HCT116 (cell line): ENCODE measurements at regions not wholly inside any gene's neighbourhood (a gene's known extent, or its start where the extent isn't known, plus 50 kb on each side); places are given as distances from the start of the nearest gene placed in this dataset.

Experiments
- ATAC-seq: fragments of 200-7000 bp; cut with Tn5 transposase; 2 replicates; pipeline ENCODE4 v1.9.1; 2020; ENCODE audit warnings: mild to moderate bottlenecking, moderate library complexity
- BruUV-seq: library from RNA; stranded (reverse); fragments of 400-500 nt; replicated peaks from 2 replicates; lab custom pipeline; 2021; lab: Mats Ljungman, UMichigan
- CTCF ChIA-PET: fragments of 300-600 bp; sonication (Branson Sonifier 250); formaldehyde crosslinking; loops from one replicate; lab custom pipeline; 2021; ENCODE audit warnings: antibody characterized with exemption; lab: Charles Lee
- POLR2A ChIA-PET: fragments of 300-600, 350-600 bp; sonication (Branson Sonifier 250); formaldehyde crosslinking; loops from one replicate; lab custom pipeline; 2021; ENCODE audit warnings: antibody characterized with exemption; lab: Charles Lee
- RAD21 ChIA-PET, 2 experiments: fragments of 300-600 bp; sonication (Branson Sonifier 250); formaldehyde crosslinking; loops; one replicate each; lab custom pipeline; 2023; ENCODE audit warnings: low total read pairs in 2 of 2; ENCODE audit not compliant: uncharacterized antibody in 2 of 2, unreplicated experiment in 2 of 2, low non-redundant PET in 1 of 2; lab: Charles Lee
- DNase-seq: peaks from one replicate; pipeline ENCODE4 v3.0.0-alpha.2; 2010; ENCODE audit warnings: low read depth, low spot score
- H2AFZ ChIP-seq: fragments of 200-600 bp; shearing (Covaris generic), sonication (generic); 2 replicates; pipeline ENCODE4 v1.6.1; 2017; ENCODE audit warnings: low read depth, mixed run types, mixed read lengths, antibody characterized with exemption, low read length; ENCODE audit not compliant: poor library complexity, severe bottlenecking
- H3K27ac ChIP-seq: 2 replicates; pipeline ENCODE4 v1.5.1; 2012; ENCODE audit warnings: low read depth, low read length
- H3K27me3 ChIP-seq: fragments of 200-600 bp; sonication (generic); 2 replicates; pipeline ENCODE4 v1.6.1; 2016; ENCODE audit warnings: mixed run types, low read length, mixed read lengths; ENCODE audit not compliant: insufficient read depth
- H3K36me3 ChIP-seq, 2 experiments: fragments of 200-500 bp in 1 of 2; fragments of 200-600 bp in 1 of 2; sonication (Bioruptor generic) in 1 of 2; sonication (generic) in 1 of 2; 2 replicates each; pipeline versions ENCODE4 v1.5.1 to v1.6.1; 2014 to 2016; ENCODE audit warnings: low read length in 2 of 2, inconsistent platforms in 1 of 2, mixed read lengths in 1 of 2, mixed run types in 1 of 2; ENCODE audit not compliant: insufficient read depth in 2 of 2, control insufficient read depth in 1 of 2
- H3K4me1 ChIP-seq, 2 experiments: fragments of 200-600 bp in 1 of 2; sonication (generic) in 1 of 2; 2 replicates each; pipeline versions ENCODE4 v1.5.1 to v1.6.1; 2012 to 2017; ENCODE audit warnings: low read length in 2 of 2, inconsistent platforms in 1 of 2, mild to moderate bottlenecking in 1 of 2, mixed read lengths in 1 of 2, mixed run types in 1 of 2, moderate library complexity in 1 of 2; ENCODE audit not compliant: insufficient read depth in 2 of 2, control insufficient read depth in 1 of 2
- H3K4me2 ChIP-seq: fragments of 200-600 bp; sonication (generic); 2 replicates; pipeline ENCODE4 v1.6.1; 2017; ENCODE audit warnings: mixed run types, low read length, mixed read lengths
- H3K4me3 ChIP-seq, 2 experiments: fragments of 200-600 bp in 1 of 2; sonication (generic) in 1 of 2; replicated peaks in 1 of 2; 2 replicates each; pipeline ENCODE4 v1.5.1; 2011 to 2016; ENCODE audit warnings: low read length in 2 of 2, control low read depth in 1 of 2, low read depth in 1 of 2, mild to moderate bottlenecking in 1 of 2, mixed read lengths in 1 of 2, mixed run types in 1 of 2
- H3K79me2 ChIP-seq: fragments of 200-600 bp; sonication (generic); 2 replicates; pipeline ENCODE4 v1.6.1; 2017; ENCODE audit warnings: mild to moderate bottlenecking, mixed run types, low read length, moderate library complexity, mixed read lengths; ENCODE audit not compliant: insufficient read depth
- H3K9ac ChIP-seq: fragments of 200-600 bp; sonication (generic); 2 replicates; pipeline ENCODE4 v1.6.1; 2016; ENCODE audit warnings: low read length, mixed read lengths
- H3K9me2 ChIP-seq: fragments of 200-600 bp; sonication (generic), shearing (Covaris generic); 2 replicates; pipeline ENCODE4 v1.6.1; 2017; ENCODE audit warnings: mixed run types, mild to moderate bottlenecking, moderate library complexity; ENCODE audit not compliant: insufficient read depth
- H3K9me3 ChIP-seq, 2 experiments: fragments of 200-500 bp in 1 of 2; fragments of 200-600 bp in 1 of 2; sonication (Bioruptor generic) in 1 of 2; sonication (generic) in 1 of 2; 2 replicates each; pipeline ENCODE4 v1.6.1; 2014 to 2017; ENCODE audit warnings: low read length in 2 of 2, mixed read lengths in 2 of 2, inconsistent platforms in 1 of 2, low read depth in 1 of 2, mild to moderate bottlenecking in 1 of 2, mixed run types in 1 of 2, moderate library complexity in 1 of 2; ENCODE audit not compliant: control insufficient read depth in 1 of 2, insufficient read depth in 1 of 2
- H4K20me1 ChIP-seq: fragments of 200-600 bp; sonication (generic), shearing (Covaris generic); 2 replicates; pipeline ENCODE4 v1.6.1; 2017; ENCODE audit warnings: mixed run types, mild to moderate bottlenecking, moderate library complexity; ENCODE audit not compliant: insufficient read depth
- EZH2 ChIP-seq: fragments of 200-600 bp; sonication (generic); IDR thresholded peaks from 2 replicates; pipeline ENCODE4 v1.6.1; 2017; ENCODE audit warnings: antibody characterized with exemption, mixed run types
- POLR2AphosphoS5 ChIP-seq: IDR thresholded peaks from 2 replicates; pipeline ENCODE4 v1.6.1; 2011; ENCODE audit warnings: mild to moderate bottlenecking, low read depth, low read length, moderate library complexity
- SIN3A ChIP-seq: IDR thresholded peaks from 2 replicates; pipeline ENCODE4 v1.6.1; 2012; ENCODE audit warnings: low read depth
- SP1 ChIP-seq: IDR thresholded peaks from 2 replicates; pipeline ENCODE4 v1.6.1; 2012; ENCODE audit warnings: low read depth
- TCF7L2 ChIP-seq: IDR thresholded peaks from 2 replicates; pipeline ENCODE4 v1.7.0; 2011; ENCODE audit warnings: borderline replicate concordance, inconsistent platforms; ENCODE audit not compliant: insufficient read depth, insufficient read length; ENCODE audit errors: extremely low read depth
- ZNF274 ChIP-seq: fragments of 200-500 bp; sonication (Bioruptor generic); IDR thresholded peaks from 2 replicates; pipeline ENCODE4 v1.6.1; 2014; ENCODE audit warnings: mild to moderate bottlenecking, low read depth, low read length, inconsistent platforms
- intact Hi-C: fragments of 100-400 bp; cut with micrococcal nuclease; formaldehyde crosslinking; loops from 2 replicates; pipeline ENCODE4 v1.10.0; 2022
- TF ChIP-seq, protein P1 (sequence below): IDR thresholded peaks from 2 replicates; pipeline ENCODE4 v1.6.1; 2012; ENCODE audit warnings: low read depth
- TF ChIP-seq, protein P2 (sequence below): IDR thresholded peaks from 2 replicates; pipeline ENCODE4 v1.6.1; 2012
- TF ChIP-seq, protein P3 (sequence below): IDR thresholded peaks from 2 replicates; pipeline ENCODE4 v1.6.1; 2011; ENCODE audit warnings: mild to moderate bottlenecking, low read length, moderate library complexity; ENCODE audit not compliant: insufficient replicate concordance; ENCODE audit errors: extremely low read depth

DNA sequence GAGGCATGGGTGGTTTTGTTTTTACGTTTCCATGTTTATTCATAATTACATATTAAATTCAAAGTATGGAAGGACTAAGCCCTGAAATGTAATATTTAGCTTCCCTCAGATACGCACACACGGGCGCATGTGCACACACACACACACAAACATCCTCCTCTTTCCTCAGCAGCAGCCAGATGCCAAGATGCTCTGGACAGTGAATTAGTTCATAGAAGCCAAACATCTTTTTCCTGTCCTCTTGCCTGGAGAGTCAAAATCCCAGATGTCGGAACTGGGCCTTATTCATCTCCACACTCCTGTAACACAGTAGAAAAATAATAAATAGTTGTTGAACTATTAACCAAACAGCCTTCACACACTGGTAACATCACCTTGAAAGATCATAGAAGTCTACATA, 273.1 kb downstream of the SP3 start:
- H3K9me3 ChIP-seq, result no peaks in the 10 kb centered on the region
- H3K79me2 ChIP-seq, result no peaks in the 10 kb centered on the region
- H3K27me3 ChIP-seq, result no peaks in the 10 kb centered on the region
- POLR2A ChIA-PET, result no interaction called here
- H2AFZ ChIP-seq, result no peak overlapping the region
- no peak for DNase-seq
- ATAC-seq, result no peak
- H3K4me1 ChIP-seq, result no peaks in the 10 kb centered on the region
- no peaks in the 10 kb centered on the region for H3K9me2 ChIP-seq
- H4K20me1 ChIP-seq, result no peaks in the 10 kb centered on the region; the same call in 1 of the 2 replicates
- RAD21 ChIA-PET, result no interaction called here
- no peak overlapping the region for H3K9ac ChIP-seq
- TF ChIP-seq ZNF274 (no peak), POLR2AphosphoS5 (no peak), EZH2 (no peak), SP1 (no peak), TCF7L2 (no peak), SIN3A (no peak)
- TF ChIP-seq, protein P1, sequence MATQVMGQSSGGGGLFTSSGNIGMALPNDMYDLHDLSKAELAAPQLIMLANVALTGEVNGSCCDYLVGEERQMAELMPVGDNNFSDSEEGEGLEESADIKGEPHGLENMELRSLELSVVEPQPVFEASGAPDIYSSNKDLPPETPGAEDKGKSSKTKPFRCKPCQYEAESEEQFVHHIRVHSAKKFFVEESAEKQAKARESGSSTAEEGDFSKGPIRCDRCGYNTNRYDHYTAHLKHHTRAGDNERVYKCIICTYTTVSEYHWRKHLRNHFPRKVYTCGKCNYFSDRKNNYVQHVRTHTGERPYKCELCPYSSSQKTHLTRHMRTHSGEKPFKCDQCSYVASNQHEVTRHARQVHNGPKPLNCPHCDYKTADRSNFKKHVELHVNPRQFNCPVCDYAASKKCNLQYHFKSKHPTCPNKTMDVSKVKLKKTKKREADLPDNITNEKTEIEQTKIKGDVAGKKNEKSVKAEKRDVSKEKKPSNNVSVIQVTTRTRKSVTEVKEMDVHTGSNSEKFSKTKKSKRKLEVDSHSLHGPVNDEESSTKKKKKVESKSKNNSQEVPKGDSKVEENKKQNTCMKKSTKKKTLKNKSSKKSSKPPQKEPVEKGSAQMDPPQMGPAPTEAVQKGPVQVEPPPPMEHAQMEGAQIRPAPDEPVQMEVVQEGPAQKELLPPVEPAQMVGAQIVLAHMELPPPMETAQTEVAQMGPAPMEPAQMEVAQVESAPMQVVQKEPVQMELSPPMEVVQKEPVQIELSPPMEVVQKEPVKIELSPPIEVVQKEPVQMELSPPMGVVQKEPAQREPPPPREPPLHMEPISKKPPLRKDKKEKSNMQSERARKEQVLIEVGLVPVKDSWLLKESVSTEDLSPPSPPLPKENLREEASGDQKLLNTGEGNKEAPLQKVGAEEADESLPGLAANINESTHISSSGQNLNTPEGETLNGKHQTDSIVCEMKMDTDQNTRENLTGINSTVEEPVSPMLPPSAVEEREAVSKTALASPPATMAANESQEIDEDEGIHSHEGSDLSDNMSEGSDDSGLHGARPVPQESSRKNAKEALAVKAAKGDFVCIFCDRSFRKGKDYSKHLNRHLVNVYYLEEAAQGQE, result no peak
- TF ChIP-seq, protein P2, sequence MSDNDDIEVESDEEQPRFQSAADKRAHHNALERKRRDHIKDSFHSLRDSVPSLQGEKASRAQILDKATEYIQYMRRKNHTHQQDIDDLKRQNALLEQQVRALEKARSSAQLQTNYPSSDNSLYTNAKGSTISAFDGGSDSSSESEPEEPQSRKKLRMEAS, result no peak
- TF ChIP-seq, protein P3, sequence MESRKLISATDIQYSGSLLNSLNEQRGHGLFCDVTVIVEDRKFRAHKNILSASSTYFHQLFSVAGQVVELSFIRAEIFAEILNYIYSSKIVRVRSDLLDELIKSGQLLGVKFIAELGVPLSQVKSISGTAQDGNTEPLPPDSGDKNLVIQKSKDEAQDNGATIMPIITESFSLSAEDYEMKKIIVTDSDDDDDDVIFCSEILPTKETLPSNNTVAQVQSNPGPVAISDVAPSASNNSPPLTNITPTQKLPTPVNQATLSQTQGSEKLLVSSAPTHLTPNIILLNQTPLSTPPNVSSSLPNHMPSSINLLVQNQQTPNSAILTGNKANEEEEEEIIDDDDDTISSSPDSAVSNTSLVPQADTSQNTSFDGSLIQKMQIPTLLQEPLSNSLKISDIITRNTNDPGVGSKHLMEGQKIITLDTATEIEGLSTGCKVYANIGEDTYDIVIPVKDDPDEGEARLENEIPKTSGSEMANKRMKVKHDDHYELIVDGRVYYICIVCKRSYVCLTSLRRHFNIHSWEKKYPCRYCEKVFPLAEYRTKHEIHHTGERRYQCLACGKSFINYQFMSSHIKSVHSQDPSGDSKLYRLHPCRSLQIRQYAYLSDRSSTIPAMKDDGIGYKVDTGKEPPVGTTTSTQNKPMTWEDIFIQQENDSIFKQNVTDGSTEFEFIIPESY, result no peak
- intact Hi-C loops, result no loop called here
- no peaks in the 10 kb centered on the region for H3K36me3 ChIP-seq
- H3K4me3 ChIP-seq, result no peak overlapping the region
- no peak overlapping the region for H3K27ac ChIP-seq
- BruUV-seq, result no TSS peak
- CTCF ChIA-PET, result no interaction called here
- no peak overlapping the region for H3K4me2 ChIP-seq
